Astrocyte of the spinal cord (primary cell): ENCODE measurements at regions not wholly inside any gene's neighbourhood (a gene's known extent, or its start where the extent isn't known, plus 50 kb on each side); places are given as distances from the start of the nearest gene placed in this dataset.

Experiments
- DNase-seq: peaks from one replicate; pipeline ENCODE4 v3.0.0; 2011; ENCODE audit warnings: low read depth, low spot score
- H3K4me3 ChIP-seq: 2 replicates; pipeline ENCODE4 v1.5.1; 2011; ENCODE audit warnings: low read depth, mild to moderate bottlenecking, low read length, moderate library complexity
- in situ Hi-C: cut with HindIII; loops from 2 replicates; pipeline ENCODE4 v1.10.0; 2017; ENCODE audit warnings: low sequenced_read_pairs
- TF ChIP-seq, protein P1 (sequence below): IDR thresholded peaks from 2 replicates; pipeline ENCODE4 v1.5.1; 2012; ENCODE audit warnings: low read depth, mild to moderate bottlenecking, low read length, inconsistent platforms

DNA sequence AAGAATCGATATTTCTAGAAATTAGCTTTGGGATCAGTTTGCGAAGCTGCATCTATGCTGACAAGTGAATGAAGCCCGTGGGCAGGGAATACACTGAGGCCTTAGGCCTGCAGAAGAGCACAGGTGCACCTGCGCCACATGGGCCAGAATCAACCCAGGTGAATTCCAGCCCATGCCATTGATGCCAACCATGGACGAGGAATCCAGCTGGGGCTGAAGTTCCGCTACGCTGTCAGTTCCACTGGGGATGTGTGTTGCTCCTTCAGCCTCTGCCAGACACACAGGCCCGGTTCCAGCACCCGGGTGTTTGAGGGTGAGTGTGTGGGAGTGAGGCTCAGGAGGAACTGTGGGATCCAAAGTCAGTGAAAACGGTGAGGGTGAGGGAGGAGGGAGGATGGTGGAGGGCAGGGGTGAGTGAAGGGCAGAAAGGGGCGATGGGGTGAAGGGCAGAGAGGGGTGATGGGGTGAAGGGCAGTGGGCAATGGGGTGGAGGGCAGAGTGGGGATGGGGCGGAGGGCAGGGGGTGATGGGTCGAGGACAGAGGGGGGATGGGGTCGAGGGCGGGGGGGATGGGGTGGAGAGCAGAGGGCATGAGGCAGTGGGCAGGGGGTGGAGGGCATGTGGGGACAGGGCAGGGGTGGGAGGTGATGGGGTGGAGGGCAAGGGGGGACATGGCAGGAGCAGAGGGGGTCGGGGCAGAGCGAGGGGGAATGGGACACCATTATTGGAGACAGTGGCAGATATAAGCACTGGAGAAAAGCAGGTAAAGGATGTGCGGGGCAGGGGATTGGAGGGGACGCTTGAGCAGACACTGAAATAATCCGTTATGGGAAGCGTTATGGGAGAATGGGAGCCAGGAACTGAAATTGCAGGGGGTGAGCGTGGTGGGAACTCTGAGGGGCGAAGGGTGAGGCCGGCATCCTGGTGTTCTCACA, 931.6 kb downstream of the BRD1 start:
- in situ Hi-C loops: no loop called here
- no peak overlapping the region for H3K4me3 ChIP-seq
- TF ChIP-seq, protein P1, sequence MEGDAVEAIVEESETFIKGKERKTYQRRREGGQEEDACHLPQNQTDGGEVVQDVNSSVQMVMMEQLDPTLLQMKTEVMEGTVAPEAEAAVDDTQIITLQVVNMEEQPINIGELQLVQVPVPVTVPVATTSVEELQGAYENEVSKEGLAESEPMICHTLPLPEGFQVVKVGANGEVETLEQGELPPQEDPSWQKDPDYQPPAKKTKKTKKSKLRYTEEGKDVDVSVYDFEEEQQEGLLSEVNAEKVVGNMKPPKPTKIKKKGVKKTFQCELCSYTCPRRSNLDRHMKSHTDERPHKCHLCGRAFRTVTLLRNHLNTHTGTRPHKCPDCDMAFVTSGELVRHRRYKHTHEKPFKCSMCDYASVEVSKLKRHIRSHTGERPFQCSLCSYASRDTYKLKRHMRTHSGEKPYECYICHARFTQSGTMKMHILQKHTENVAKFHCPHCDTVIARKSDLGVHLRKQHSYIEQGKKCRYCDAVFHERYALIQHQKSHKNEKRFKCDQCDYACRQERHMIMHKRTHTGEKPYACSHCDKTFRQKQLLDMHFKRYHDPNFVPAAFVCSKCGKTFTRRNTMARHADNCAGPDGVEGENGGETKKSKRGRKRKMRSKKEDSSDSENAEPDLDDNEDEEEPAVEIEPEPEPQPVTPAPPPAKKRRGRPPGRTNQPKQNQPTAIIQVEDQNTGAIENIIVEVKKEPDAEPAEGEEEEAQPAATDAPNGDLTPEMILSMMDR: no peak
- DNase-seq: no peak

DNA sequence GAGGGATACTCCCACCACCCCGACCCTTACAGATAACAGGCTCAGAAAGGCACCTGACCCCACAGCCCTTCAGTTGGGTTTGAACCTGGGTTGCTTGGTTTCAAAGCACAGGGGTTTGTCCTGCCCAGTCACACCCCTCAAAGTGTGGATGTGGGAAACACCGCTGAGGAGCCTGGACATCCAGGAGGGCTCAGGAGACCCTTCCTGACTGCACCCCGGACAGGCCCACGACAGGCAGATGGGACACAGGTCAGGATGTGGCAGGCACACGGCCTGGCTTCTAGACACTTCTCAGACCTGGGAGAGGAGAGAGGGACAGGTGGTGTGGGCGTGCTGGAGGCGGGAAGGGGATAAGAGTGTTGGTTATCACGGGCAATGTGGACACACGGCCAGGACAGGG, 932.3 kb downstream of the BRD1 start:
- in situ Hi-C loops: no loop called here
- TF ChIP-seq, protein P1: no peak
- DNase-seq: no peak
- H3K4me3 ChIP-seq: no peak overlapping the region

DNA sequence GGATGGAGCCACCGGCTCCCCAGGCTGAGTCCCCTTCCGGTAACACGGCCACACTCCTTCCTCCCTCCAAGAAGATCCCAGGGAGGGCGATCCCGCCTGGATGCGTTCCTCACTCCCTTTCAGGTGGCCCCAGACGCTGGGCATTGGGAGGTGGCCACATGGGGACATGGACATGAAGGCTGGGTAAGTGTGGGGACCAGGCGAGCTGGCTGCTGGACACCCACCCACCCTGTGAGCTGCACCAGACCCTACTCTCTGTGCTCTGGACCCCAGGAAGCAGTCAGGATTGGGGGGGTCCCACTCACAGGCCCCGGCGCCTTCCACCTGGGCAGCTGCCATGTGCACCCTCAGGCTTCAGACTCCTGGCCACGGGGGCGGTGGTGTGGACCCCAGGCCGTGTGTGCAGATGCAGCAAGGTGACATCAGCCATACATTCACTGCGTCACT, 932.8 kb downstream of the BRD1 start:
- TF ChIP-seq, protein P1: no peak
- no peak for DNase-seq
- in situ Hi-C loops: no loop called here

DNA sequence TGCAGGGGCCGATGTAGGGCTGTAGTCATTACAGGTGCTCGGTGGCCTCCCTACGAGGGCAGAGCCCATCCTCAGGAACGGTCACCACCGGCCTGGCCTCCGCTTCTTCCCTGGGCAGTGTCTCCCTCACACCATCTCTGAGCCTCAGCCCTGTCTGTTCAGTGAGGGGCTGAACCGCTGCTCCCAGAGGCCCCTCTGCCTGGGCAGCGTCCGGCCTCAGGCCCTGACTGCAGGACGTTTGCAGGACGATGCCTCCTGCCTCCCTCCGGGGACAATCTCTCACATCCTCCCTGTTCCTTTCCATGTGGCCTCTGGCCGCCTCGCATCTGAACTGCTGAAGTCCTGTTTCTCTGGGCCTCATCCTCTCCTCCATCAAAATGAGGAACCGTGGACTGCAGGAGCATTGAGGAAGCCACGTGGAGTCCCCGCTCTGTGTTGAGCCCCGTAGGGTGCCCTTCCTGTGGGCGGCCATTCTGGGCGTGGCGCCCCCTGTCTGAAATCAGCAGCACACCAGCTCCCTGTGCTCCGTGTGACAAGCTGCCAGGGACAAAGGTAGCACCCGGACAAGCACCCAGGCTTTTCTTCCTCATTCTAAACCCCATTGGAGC, 933.5 kb downstream of the BRD1 start:
- no peak overlapping the region for H3K4me3 ChIP-seq
- DNase-seq: no peak
- TF ChIP-seq, protein P1: no peak
- in situ Hi-C loops: no loop called here

More for the DNA sequence above, 932.8 kb downstream of the BRD1 start:
- H3K4me3 ChIP-seq: no peak overlapping the region

DNA sequence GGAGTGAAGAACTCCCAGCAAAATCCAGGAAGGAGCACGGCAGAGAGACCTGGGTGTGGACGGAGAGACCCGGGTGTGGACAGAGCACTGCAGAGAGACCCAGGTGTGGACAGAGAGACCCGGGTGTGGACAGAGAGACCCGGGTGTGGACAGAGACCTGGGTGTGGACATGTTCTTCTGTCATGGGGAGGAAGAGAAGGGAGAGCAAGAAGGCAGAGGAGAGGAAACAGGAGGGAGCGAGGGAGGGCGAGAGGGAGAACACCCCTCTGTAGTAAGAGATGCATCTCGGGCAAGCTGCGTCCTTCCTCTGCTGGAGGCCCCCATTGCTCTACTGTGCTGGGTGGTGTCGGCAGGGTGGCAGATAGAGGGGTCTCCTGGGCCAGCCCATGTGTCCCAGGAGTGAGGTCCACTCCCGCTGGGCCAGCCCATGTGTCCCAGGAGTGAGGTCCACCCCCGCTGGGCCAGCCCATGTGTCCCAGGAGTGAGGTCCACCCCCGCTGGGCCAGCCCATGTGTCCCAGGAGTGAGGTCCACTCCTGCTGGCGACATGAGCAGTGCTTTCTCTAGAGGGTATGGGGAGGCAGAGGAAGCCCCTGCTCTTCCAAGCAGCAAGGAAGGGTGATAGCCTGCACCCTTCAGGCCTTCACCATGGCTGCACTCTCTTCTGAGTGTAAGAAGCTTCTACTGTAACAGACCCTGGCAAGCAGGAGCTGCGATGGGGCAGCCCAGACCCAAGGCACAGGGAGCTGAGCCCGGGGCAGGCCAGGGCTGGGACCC, 934.2 kb downstream of the BRD1 start:
- TF ChIP-seq, protein P1: no peak
- no peak overlapping the region for H3K4me3 ChIP-seq
- DNase-seq: no peak
- in situ Hi-C loops: no loop called here

DNA sequence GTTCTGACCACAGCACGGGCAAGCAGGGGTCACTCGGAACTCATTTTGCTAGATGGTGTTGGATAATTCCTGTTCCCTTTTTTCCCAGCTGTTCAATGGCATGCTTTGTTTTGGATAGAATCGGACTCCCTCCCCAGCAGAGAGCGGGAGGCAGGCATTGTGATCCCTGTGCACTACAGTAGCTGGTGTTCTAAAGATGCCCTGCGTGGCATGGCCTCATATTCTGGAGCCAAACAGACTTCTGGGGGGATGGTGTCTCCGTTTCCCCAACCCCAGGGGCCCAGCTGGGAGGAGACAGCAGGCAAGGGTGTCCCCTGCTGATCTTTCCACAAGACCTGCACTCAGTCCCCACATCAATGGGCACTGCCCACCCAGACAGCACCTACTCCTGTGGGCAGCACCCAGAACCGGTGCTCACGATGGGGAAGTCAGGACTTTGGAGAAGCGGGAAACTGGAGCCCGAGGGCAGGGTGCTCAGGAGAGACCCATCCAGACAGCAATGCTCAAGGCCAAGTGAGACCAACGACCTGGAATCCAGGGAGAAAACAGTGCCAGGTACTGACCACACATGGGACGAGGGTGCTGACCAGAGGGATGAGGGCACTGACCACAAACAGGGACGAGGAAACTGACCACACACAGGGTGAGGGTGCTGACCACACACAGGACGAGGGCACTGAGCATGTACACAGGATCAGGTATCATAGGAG, 934.9 kb downstream of the BRD1 start:
- no peak overlapping the region for H3K4me3 ChIP-seq
- DNase-seq: no peak
- TF ChIP-seq, protein P1: no peak
- in situ Hi-C loops: no loop called here
